Osteoblast (primary cell): ENCODE measurements at regions not wholly inside any gene's neighbourhood (a gene's known extent, or its start where the extent isn't known, plus 50 kb on each side); places are given as distances from the start of the nearest gene placed in this dataset.

ENCODE experiments used
- DNase-seq: peaks from one replicate; pipeline ENCODE4 v3.0.0; 2011; ENCODE audit warnings: low spot score, mixed read lengths; ENCODE audit not compliant: insufficient read length; ENCODE audit errors: missing footprints
- H2AFZ ChIP-seq: 2 replicates; pipeline ENCODE4 v1.6.0; 2011; ENCODE audit warnings: mild to moderate bottlenecking, low read length
- H3K27ac ChIP-seq: 2 replicates; pipeline ENCODE4 v1.5.1; 2011; ENCODE audit warnings: mild to moderate bottlenecking, low read depth, low read length, moderate library complexity
- H3K27me3 ChIP-seq: 2 replicates; pipeline ENCODE4 v1.6.0; 2012; ENCODE audit warnings: mild to moderate bottlenecking, control low read depth, inconsistent platforms, low read length, moderate library complexity; ENCODE audit not compliant: insufficient read depth
- H3K36me3 ChIP-seq: 2 replicates; pipeline ENCODE4 v1.5.1; 2011; ENCODE audit warnings: mild to moderate bottlenecking, low read length, control low read depth, moderate library complexity; ENCODE audit not compliant: insufficient read depth
- H3K4me1 ChIP-seq: 2 replicates; pipeline ENCODE4 v1.5.1; 2011; ENCODE audit warnings: mild to moderate bottlenecking, low read length, control low read depth, moderate library complexity; ENCODE audit not compliant: insufficient read depth
- H3K4me2 ChIP-seq: 2 replicates; pipeline ENCODE4 v1.6.0; 2011; ENCODE audit warnings: mild to moderate bottlenecking, low read length; ENCODE audit not compliant: insufficient read depth
- H3K4me3 ChIP-seq: fragments of 200-600 bp; sonication (generic); 3 replicates; pipeline ENCODE4 v1.5.1; 2012; ENCODE audit warnings: mild to moderate bottlenecking, low read length, inconsistent platforms; ENCODE audit not compliant: insufficient read depth
- H3K79me2 ChIP-seq: 2 replicates; pipeline ENCODE4 v1.6.0; 2012; ENCODE audit warnings: mild to moderate bottlenecking, low read length, control low read depth, inconsistent platforms; ENCODE audit not compliant: insufficient read depth
- H3K9me3 ChIP-seq: 2 replicates; pipeline ENCODE4 v1.5.1; 2011; ENCODE audit warnings: low read depth, low read length, control low read depth
- H4K20me1 ChIP-seq: 2 replicates; pipeline ENCODE4 v1.6.0; 2012; ENCODE audit warnings: mild to moderate bottlenecking, low read length, control low read depth; ENCODE audit not compliant: insufficient read depth
- CTCF ChIP-seq: IDR thresholded peaks from 2 replicates; pipeline ENCODE4 v1.5.1; 2011; ENCODE audit warnings: mild to moderate bottlenecking, low read depth, low read length, moderate library complexity; ENCODE audit errors: extremely low read depth

- no peak for DNase-seq
- H4K20me1 ChIP-seq, result no peaks in the 10 kb centered on the region
- H3K9me3 ChIP-seq, result no peaks in the 10 kb centered on the region
- H3K27me3 ChIP-seq, result no peaks in the 10 kb centered on the region
- no peak overlapping the region for H3K27ac ChIP-seq
- TF ChIP-seq CTCF, result no peak
- peaks cover 4% of the 10 kb centered on the region for H3K4me1 ChIP-seq
- H2AFZ ChIP-seq, result no peak overlapping the region
- no peaks in the 10 kb centered on the region for H3K79me2 ChIP-seq
- no peaks in the 10 kb centered on the region for H3K36me3 ChIP-seq
- no peak overlapping the region for H3K4me3 ChIP-seq
- no peak overlapping the region for H3K4me2 ChIP-seq
Observed at GRCh38 chr12:91576432-91576831, 393.8 kb upstream of the DCN start.

GRCh38 chr12:91575630-91576029 lies 393.0 kb upstream of the DCN start:
- H3K9me3 ChIP-seq, result no peaks in the 10 kb centered on the region
- H3K27me3 ChIP-seq, result no peaks in the 10 kb centered on the region
- peaks cover 4% of the 10 kb centered on the region for H3K4me1 ChIP-seq
- H3K4me2 ChIP-seq, result no peak overlapping the region
- no peak overlapping the region for H3K4me3 ChIP-seq
- no peak for TF ChIP-seq CTCF
- H3K36me3 ChIP-seq, result no peaks in the 10 kb centered on the region
- no peak overlapping the region for H3K27ac ChIP-seq
- no peak for DNase-seq
- H3K79me2 ChIP-seq, result no peaks in the 10 kb centered on the region
- no peak overlapping the region for H2AFZ ChIP-seq
- no peaks in the 10 kb centered on the region for H4K20me1 ChIP-seq

- H4K20me1 ChIP-seq, result no peaks in the 10 kb centered on the region
- H3K4me3 ChIP-seq, result peak overlapping the region; percentile 3
- H3K27me3 ChIP-seq, result no peaks in the 10 kb centered on the region
- H3K9me3 ChIP-seq, result no peaks in the 10 kb centered on the region
- H2AFZ ChIP-seq, result peak overlapping the region; percentile 45
- H3K4me2 ChIP-seq, result peak overlapping the region; percentile 13
- peaks cover 4% of the 10 kb centered on the region for H3K4me1 ChIP-seq
- H3K27ac ChIP-seq, result no peak overlapping the region
- no peak for TF ChIP-seq CTCF
- H3K36me3 ChIP-seq, result no peaks in the 10 kb centered on the region
- DNase-seq, result no peak
- H3K79me2 ChIP-seq, result no peaks in the 10 kb centered on the region
Observed at GRCh38 chr12:91574975-91575374, 392.4 kb upstream of the DCN start.

- Histone ChIP-seq H3K4me1 (peaks cover 4% of the 10 kb centered on the region), H3K27me3 (no peaks in the 10 kb centered on the region), H3K9me3 (no peaks in the 10 kb centered on the region), H4K20me1 (no peaks in the 10 kb centered on the region), H3K27ac (no peak overlapping the region), H3K79me2 (no peaks in the 10 kb centered on the region), H3K4me2 (peak overlapping the region; percentile 13), H2AFZ (peak overlapping the region; percentile 45), H3K36me3 (no peaks in the 10 kb centered on the region), H3K4me3 (no peak overlapping the region)
- DNase-seq, result no peak
- TF ChIP-seq CTCF, result no peak
Observed at GRCh38 chr12:91574391-91574790, 391.8 kb upstream of the DCN start.
